Bronchial epithelial cell (primary cell): ENCODE measurements at regions not wholly inside any gene's neighbourhood (a gene's known extent, or its start where the extent isn't known, plus 50 kb on each side); places are given as distances from the start of the nearest gene placed in this dataset.

ENCODE experiments used
- DNase-seq: peaks from one replicate; pipeline ENCODE4 v3.0.0-alpha.2; 2010; ENCODE audit warnings: low read depth
- FAIRE-seq: peaks from 2 replicates; lab custom pipeline; 2011; peaks lifted over from hg19 to GRCh38; lab: Jason Lieb, UNC
- H3K27me3 ChIP-seq: 2 replicates; pipeline ENCODE4 v1.5.1; 2011; ENCODE audit warnings: low read length; ENCODE audit not compliant: control insufficient read depth, insufficient read depth
- H3K36me3 ChIP-seq: 2 replicates; pipeline ENCODE4 v1.5.1; 2011; ENCODE audit warnings: low read length; ENCODE audit not compliant: control insufficient read depth, insufficient read depth
- H3K4me3 ChIP-seq: 2 replicates; pipeline ENCODE4 v1.5.1; 2011; ENCODE audit warnings: mild to moderate bottlenecking, low read depth, low read length, control low read depth
- TF ChIP-seq, protein P1 (sequence below): IDR thresholded peaks from 2 replicates; pipeline ENCODE4 v1.5.1; 2011; ENCODE audit warnings: mild to moderate bottlenecking, moderate library complexity, low read length, control low read depth, inconsistent platforms; ENCODE audit not compliant: insufficient read depth, severe bottlenecking

DNA sequence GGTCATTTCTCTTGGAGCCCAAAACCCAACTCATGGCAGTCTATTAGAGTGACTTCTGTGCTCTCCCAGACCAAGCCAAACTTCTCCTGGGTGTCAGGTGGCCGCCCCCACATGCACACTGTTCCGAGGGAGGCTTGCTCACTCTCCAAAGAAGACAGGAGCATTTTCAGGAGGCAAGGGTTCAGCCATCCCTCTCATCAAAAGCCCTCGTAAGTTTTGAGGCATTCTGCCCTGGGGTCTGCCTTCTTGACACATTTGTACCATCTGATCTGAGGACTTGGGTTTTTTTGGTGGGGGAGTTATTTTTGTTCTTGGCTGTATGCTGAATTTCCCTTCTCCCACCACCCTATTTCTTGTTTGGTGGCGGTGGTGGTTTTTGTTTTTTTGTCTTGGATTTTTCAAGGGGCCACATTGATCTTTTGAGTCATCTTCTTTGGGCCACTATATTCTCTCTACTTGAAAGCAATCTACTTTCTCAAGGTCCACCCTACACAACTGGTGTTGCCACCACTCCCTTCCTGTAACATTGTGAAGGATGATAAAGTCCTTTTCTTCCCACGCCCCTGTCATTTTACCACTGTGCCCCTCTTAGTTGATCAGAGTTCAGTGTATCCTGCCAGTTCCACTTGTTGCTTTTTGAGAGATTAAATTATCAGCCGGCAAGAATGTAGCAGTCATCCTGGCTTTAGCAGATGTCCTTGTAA lies 255.8 kb downstream of the CYP26B1 start:
- Histone ChIP-seq H3K27me3 (peaks cover 2% of the 10 kb centered on the region), H3K36me3 (no peaks in the 10 kb centered on the region), H3K4me3 (no peak overlapping the region)
- TF ChIP-seq, protein P1, sequence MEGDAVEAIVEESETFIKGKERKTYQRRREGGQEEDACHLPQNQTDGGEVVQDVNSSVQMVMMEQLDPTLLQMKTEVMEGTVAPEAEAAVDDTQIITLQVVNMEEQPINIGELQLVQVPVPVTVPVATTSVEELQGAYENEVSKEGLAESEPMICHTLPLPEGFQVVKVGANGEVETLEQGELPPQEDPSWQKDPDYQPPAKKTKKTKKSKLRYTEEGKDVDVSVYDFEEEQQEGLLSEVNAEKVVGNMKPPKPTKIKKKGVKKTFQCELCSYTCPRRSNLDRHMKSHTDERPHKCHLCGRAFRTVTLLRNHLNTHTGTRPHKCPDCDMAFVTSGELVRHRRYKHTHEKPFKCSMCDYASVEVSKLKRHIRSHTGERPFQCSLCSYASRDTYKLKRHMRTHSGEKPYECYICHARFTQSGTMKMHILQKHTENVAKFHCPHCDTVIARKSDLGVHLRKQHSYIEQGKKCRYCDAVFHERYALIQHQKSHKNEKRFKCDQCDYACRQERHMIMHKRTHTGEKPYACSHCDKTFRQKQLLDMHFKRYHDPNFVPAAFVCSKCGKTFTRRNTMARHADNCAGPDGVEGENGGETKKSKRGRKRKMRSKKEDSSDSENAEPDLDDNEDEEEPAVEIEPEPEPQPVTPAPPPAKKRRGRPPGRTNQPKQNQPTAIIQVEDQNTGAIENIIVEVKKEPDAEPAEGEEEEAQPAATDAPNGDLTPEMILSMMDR = no peak
- DNase-seq = no peak
- no peak for FAIRE-seq

DNA sequence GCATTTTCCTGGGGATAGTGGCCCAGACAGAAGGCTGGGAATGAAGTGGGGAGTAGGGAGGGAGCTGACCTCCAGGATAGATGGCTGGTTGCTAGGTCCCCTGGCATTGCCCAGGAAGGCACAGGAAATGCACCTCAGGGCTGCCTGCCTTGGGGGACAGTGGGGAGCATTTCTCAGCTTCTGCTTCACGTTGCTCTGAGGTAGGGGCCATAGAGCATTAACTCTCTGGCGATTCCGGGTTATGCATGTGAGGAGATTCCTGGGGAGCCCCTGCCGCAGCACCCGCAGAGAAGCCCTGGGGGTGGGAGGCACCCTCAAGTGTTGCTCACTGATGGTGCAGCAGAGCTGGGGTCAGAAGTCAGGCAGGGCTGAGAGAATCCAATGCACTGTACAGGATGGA lies 256.5 kb downstream of the CYP26B1 start:
- DNase-seq (no peak), FAIRE-seq (no peak)
- Histone ChIP-seq H3K36me3 (no peaks in the 10 kb centered on the region), H3K4me3 (no peak overlapping the region), H3K27me3 (peaks cover 2% of the 10 kb centered on the region)
- TF ChIP-seq, protein P1 = no peak

DNA sequence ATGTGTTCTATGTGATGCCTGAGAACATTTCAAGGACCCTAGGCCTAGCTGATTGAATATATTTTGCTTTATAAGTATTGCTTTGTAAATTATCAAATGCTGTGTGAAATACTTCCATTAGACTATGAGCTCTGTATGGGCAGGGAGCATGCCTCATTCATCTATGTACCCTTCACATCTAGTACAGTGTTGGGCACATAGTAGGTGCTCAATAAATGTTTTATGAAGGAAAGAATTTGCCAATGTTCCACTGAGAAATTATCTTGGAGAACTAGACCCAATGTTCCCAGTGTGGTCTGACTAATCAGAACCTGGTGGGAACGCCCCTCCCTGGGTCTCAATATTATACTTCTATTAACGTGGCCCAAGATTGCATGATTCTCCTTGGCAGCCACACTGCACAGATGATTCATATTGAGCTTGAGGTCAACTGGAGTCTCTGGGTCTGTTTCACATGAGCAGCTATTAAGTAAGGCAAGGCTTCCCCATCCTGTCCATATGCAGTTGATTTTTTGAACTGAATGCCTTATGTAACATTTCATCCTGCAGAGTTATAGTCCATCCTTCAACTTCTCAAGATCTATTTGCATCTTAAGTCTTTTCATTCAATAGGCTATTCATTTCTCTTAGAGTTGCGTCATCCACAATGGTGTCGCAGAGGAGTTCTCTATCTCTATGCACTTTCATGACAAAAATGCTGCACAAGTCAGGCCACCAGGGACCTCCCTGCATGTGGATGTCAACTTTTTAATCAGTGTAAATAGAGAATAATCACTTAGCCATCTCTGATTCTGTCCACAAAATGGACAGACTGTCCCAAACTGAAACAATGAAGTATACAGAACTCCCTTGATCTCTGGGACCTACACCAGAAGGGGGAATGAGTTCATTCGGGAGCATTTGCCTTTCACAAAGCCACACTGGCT lies 257.6 kb downstream of the CYP26B1 start:
- TF ChIP-seq, protein P1 = no peak
- FAIRE-seq (no peak), DNase-seq (peak; percentile 67)
- Histone ChIP-seq H3K27me3 (peaks cover 2% of the 10 kb centered on the region), H3K36me3 (no peaks in the 10 kb centered on the region), H3K4me3 (no peak overlapping the region)

DNA sequence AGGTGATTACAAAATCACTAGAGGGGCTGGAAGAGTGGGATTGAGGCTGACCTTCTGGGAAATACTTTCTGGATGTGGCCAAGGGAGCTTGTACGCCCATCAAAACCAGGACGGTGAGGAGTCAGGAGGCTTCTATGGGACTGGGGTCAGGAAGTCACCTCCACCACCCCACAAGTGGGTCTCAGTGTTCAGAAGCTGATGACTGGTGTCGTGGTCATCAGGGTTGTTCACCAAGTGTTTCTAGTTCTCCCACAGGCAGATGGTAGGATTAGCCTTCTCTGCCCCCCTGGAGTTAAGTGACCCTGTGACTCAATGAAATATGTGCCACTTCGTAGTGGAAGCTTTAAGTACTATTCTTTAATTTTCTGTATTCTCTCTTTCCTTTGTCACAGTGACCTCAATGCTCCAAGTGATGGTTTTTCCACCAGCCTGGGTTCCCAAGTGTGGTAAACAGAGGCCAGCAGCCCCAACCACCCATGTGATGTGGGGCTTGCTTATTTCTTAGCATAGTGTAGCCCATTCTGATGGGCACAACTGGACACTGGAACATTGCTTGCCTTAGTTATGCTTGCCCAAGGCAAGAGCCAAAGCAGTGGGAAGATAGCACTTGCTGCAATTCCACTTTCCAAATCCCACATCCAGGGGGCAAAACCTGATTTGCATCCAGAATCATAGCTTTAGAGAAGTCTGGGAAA lies 258.8 kb downstream of the CYP26B1 start:
- TF ChIP-seq, protein P1 = no peak
- no peak for FAIRE-seq
- no peak overlapping the region for H3K4me3 ChIP-seq

DNA sequence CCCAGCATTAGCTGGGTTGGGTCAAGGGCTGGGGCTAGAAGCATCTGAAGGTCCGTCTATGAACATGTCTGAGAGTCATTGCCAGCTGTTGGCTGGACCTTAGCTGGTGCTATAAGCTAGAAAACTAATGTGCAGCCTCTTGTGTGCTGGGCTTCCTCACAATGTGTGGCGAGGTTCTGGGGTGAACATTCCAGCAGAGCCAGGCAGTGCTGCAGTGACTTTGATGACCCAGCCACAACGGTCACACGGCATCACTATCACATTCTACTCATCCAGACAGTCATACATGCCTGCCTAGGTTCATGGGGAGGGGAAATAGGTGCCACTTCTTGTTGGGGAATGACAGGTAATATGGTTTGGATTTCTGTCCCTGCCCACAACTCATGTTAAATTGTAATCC lies 260.5 kb downstream of the CYP26B1 start:
- Histone ChIP-seq H3K27me3 (peaks cover 2% of the 10 kb centered on the region), H3K36me3 (no peaks in the 10 kb centered on the region), H3K4me3 (no peak overlapping the region)
- TF ChIP-seq, protein P1 = no peak
- FAIRE-seq (no peak), DNase-seq (no peak)

More for the DNA sequence above, 258.8 kb downstream of the CYP26B1 start:
- no peaks in the 10 kb centered on the region for H3K36me3 ChIP-seq
- no peak for DNase-seq
- peaks cover 2% of the 10 kb centered on the region for H3K27me3 ChIP-seq
